Suppressor macrophage treated with lipopolysaccharide for 4 hours (primary cell): ENCODE measurements at regions not wholly inside any gene's neighbourhood (a gene's known extent, or its start where the extent isn't known, plus 50 kb on each side); places are given as distances from the start of the nearest gene placed in this dataset.
"Not testable (repeated sequence)": the region's sequence is repeated elsewhere in the genome, so short reads cannot be mapped to it uniquely, and the experiment has no call there.

ENCODE experiments used
- DNase-seq: peaks from one replicate; pipeline ENCODE4 v3.0.0-alpha.2; 2020

DNA sequence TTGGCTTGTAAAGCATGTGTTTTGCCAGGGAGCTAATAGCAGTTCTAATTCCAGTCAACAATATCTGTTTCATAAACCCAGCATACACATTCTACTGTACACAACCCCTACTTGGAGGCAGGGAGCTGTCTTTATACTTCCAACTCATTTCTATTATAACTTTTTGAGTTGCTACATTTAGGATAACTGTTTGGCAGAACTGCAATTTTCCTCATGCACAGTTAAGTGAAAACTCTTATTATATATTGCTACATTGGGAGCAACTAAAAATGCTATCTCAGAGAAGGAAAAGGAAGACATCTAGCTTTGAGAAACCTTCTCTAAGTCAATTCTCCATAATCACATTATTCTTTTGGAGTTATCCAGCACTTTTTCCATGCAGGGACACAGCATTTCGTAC lies 480.2 kb downstream of the RPS29 start:
- no peak for DNase-seq

DNA sequence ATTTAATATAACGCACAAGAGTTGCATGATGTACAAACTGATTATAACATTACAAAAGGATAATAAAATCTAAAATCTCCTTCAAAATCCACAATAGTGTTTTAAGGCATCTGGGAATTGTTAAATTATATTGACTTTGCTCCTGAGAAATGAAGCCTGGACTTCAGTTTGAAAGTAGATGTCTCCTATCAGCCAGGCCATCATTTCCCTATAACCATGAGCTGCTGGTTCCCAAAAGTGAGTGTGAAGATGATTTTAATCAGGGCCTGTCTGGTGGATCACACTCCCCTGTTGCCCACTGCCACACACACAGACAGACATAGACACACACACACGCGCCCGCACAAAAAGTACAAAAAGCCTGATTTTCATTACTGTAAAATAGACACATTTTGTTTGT lies 480.7 kb downstream of the RPS29 start:
- DNase-seq: no peak

DNA sequence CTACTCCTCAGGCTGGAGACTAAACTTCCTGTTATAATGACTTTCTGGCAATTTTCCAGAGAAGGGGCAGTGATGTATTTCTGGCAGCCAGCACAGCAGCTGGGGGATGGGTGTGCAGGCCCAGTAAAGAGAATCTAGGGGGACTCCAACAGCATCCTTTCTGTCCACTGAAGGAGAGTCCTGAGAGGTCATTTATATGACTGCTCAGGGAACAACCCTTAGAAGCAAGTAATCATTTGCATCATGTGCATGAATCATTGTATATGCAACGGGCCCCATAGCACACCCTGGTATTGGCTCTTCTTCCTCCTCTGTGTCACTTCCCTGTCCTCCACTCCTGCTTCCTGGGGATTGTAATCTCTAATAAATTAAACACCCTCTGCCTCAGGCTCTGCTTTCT lies 493.8 kb downstream of the RPS29 start:
- no peak for DNase-seq

DNA sequence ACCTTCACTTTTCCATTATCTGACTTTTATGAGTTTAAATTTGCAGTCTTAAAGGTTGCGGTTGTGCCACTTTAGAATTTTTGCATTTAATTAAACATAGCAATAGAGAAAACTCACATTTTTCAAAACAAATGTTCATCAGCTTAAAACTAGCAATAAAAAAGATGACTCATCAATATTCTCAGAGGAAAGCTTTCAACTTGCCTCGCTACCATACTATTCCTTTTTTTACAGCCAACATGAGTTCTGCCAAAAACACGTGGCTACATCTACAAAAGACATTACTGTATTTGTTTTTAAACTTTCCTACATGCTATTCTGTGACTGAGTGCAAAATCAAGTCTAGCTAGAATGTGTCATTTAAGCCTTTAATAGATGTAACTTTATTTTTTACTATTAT lies 497.1 kb downstream of the RPS29 start:
- DNase-seq: no peak

DNA sequence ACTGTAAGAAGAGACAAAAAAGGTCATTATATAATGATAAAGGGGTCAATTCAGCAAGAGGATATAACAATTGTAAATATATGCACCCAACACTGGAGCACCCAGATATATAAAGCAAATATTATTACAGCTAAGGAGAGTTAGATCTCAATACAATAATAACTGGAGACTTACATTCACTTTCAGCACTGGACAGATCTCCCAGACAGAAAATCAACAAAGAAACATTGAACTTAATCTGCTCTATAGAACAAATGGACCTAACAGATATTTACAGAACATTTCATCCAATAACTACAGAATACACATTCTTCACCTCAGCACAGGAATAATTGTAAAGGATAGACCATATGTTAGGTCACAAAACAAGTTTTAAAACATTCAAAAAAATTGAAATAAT lies 512.9 kb downstream of the RPS29 start:
- DNase-seq: not testable (repeated sequence)

DNA sequence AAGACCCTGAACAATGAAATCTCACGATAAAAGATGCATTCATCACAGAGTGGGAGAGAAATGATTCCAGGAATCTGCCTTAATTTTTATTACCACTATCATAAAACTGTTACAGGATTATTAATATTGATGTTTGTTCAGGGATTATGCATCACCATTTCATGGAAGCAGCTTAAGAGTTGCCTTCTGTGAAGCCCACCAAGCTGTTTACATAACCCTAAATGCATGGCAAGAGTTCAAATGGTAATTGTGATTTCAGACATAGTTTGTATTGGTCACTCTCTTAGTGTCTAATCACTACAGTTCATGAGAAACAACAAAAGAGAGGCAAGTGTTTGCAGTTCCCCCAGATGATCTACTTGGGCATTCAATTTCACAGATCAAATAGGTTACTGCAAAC lies 527.7 kb downstream of the RPS29 start:
- DNase-seq: no peak

DNA sequence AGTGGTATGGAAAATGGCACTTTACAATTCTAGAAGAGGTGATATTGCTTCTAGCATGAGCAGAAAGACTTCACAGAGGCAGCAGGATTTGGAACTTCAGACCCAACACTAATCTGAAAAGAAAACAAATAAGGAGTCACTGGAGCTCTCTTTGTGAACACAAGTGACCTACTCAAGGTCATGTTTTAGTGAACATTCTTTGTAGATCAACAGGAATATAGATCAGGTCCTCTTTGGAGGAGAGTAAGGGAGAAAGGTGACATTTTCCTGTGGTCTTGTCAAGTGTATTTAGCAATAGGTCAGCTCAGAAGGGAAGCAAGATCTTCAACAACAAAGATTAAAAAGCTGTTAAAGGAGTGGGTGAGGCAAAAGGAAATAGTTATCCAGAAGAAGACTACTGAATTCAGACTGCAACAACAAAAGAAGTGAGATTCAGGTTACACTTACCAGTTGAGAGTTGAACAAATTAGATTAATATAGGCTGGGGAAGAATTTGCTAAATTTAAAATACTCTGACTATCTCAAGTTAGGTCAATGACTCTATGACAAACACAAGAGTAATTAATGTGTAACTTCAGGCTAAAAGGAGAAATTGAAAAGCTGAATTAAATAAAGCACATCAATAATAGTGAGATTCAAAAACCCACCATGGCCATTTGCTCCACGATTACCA lies 528.2 kb downstream of the RPS29 start:
- no peak for DNase-seq

DNA sequence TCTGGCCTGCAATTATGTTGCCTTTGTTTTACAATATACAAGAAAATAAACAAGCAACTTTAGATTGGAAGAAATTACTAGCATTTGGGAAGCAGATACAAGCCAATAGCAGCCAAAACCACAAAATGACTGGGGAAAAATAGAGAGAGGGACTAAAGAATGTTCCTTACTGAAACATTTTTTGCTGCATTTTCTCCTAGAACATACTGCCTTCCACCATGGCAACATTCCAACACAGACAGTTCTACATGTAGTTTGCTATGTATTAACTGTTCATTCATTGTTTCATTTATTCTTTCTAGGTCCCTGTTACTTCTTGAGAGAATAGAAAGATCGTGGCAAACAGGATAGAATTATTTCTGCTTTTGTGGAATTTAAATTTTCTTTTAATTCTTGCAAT lies 530.2 kb downstream of the RPS29 start:
- DNase-seq: no peak

DNA sequence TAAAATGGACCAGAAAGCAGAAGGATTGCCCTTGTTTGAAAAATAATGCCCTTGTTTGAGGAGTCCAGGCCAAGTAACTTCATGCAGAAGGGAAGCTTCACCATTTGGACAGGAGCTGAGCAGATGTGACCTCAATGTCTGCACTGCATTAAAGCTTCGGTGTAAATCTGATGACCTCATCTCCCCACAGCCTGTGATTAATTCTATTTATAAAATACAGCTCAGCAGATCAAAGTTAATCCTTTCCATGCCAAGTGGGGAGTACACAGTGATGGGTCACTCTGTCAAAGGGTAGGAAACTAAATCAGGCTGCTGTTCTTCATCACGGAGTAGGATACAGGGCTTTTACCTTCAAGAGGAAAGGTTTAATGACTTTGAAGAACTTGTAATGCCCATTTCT lies 533.7 kb downstream of the RPS29 start:
- no peak for DNase-seq

DNA sequence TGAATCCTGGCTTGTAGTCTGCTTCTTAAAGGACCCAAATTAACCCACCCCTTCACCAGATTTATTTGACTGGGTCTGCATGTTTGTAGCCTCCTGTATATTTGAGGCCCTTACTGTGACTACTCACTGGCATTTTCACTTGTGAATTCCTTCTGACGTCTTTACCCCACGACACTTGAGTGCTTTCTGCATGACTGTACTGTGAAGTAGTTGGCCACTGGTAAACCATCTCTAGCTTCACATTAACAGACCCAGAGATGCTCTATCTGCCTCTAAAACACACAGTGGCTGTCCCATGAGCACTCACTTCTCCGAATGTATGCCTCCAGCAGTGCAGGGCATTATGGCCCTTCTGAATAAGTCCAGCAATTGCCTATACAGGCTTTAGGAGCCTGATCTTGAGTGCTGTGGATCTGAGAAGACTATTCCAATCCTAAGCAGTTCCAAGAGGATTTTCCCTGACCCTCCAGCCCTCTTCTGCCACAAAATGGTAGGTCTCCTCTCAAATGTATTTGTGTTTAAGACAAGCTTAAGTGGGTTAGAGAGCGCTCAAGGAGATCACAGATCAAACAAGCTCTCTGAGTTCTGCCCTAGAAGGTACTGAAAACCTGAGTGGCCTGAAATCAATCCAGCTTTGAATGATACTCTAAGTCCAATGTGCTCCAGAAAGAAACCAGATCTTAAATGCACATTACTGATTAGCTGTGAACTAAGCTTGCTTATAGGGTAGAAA lies 534.7 kb downstream of the RPS29 start:
- DNase-seq: no peak

DNA sequence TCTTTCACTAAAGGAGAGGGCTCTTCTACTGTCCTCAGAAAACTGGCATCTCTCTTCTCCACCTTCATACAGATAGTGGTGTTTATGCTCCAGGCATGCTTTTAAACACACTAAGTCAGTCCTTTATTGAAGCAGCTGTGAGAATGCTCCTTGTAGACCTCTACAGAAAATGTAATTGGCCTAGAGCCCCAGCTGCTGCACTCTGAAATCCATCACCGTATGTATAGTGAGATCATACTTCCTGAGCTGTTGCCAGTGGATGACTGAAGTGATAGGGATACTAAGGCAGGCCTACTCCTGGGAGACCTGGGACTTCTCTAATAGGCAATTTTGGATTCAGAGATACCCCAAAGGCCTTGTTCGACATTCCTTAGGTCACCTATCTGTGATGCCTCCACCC lies 535.4 kb downstream of the RPS29 start:
- DNase-seq: no peak

DNA sequence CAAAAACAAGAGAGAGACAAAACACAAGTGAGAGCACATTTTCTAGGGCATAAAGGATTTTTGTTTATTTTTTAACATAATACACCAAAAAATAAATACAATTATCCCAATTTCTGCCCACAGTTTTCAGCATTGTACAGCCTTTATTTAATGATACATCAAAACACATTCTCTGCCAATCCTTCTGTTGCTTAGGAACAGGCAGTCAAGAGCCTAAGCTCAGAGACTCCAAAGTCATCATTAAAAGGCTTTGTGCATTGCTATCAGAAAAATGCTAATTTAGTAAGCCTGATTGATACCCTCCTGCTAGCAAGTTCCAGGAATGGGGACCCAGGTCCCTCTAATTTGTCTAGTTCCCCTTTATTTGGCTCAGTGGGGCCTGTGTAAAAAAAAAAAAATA lies 536.5 kb downstream of the RPS29 start:
- DNase-seq: no peak

DNA sequence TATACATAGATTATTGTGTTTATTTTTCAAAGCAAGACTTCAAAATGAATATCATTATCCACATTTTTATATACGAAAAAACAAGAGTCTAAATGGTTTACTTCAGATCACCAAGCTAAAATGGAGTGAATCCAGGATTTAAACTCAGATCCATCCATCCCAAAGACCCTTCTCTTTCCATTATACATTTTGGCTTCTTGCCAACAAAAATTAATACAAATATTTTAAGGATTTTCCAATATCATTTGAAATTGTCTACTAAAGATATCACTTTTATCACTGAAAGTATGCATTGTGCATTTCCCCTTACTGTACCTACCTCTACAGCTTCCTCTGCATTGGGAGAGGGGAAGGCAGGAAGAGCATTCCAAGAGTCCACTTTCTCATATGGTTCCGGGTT lies 541.2 kb downstream of the RPS29 start:
- DNase-seq: no peak

DNA sequence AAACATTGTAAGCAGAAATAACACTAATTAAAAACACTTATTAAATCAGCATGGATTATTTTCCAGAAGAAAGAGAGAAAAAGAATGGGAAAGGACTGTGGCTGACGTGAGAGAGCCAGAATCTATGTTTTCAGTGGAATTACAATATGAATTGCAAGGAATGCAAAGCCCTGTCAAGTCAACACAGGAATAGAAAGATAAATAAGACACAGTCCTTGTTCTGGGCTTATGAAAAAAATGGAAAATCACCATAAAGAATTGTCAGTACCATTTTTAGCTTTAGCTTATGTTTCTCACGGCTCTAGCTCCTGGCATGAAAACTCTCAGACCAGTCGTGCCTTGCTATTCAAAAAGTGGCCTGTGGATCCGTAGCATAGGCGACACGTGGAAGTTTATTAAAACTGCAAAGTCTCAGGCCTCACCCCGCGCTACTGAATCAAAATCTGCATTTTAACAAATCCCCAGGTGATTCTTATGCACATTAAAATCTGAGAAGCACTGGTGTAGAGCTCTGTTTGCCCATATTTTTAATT lies 549.1 kb downstream of the RPS29 start:
- no peak for DNase-seq

DNA sequence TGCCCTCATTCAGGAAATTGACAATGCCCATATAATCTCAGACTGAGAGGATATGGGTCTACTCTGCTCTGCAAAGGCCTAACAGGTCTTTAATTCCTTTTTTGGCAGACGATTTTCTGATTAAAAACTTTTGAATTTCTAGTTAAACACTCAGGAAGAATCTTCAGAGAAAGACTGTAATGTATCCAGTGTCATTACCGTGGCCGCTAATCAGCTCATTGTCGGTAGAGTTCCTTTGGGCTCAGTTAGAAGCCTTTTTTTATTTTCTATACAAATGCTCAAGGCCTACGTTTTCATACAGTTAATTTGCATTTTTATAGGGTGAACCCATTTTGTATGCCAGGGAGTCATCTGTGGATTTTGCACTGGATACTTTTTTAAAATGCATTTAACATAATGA lies 549.9 kb downstream of the RPS29 start:
- no peak for DNase-seq

DNA sequence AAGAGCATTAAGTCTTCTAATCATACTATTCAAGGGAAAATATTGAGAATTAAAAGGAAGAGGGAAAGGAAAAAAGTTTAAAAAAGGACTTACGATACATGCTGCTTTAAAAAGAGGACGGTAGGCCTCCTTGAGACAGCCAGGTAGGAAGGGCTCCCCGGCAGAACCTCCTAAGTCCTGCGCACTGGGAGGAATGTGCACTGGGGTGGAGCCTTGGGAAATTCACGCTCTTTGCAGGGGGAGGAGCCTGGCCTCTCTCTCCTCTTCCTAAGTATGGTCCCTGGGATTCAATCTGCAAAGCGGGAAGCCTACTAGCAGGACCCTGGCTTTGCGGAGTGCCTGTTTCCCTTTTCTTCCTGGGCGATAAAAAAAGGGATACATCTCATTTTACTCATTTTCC lies 553.0 kb downstream of the RPS29 start:
- no peak for DNase-seq

DNA sequence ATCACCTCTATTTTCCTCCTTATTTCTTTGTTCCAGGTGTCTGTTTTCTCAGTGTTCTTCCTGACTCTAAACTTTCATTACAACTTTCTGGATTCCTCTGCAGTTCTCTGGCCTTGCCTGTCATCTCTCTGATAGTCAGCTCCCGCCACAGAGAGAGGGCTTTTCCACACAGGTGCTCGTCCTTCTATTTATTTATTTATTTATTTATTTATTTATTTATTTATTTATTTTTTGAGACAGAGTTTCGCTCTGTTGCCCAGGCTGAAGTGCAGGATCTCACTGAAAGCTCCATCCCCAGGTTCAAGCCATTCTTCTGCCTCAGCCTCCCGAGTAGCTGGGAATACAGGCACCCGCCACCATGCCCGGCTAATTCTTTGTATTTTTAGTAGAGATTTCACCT lies 554.5 kb downstream of the RPS29 start:
- not testable (repeated sequence) for DNase-seq

DNA sequence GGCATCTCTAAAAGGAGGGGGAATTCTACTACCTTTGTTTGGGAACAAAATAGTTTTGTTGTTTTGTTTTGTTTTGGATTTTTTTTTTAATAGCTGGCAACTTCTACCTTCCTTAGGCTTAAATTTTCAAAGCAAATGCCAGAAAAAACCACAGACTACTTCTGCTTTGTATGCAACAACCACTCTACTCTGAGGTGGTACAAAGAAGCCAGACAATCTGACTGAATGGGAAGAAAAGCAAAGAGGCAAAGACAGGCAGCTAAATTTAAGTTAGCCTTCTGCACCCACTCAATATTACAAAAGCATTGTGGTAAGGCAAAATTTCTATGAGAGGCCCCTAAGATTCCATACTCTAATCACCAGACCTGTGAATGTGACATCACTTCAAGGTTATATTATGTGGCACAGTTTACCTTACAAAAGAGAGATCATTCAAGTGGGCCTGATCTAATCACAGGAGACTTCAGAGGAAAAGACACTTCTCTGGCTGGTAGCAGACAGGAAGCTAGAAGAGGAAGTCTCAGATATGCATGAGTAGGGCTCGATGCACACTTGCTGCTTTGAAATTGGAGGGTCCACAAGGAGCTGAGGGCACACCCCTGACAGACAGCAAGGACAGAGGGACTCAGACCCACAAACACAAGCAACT lies 566.6 kb downstream of the RPS29 start:
- no peak for DNase-seq

DNA sequence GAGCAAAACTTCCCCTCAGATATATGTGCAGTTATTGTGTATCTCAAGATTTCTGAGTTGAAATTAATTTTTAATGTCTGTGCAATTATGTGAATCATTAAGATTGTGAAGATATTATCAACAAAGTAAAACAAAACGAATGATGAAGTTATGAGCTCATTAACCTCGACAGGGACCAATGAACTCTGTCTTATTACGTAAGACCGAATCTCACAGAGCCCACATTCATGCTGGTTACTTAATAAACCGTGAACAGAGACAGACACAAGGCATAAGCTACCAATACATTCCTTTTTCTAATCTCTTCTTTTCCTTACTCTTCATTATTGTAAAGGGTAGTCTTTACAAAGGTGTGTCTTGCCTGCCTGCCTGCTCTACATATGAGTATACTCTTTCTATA lies 568.7 kb downstream of the RPS29 start:
- DNase-seq: no peak

DNA sequence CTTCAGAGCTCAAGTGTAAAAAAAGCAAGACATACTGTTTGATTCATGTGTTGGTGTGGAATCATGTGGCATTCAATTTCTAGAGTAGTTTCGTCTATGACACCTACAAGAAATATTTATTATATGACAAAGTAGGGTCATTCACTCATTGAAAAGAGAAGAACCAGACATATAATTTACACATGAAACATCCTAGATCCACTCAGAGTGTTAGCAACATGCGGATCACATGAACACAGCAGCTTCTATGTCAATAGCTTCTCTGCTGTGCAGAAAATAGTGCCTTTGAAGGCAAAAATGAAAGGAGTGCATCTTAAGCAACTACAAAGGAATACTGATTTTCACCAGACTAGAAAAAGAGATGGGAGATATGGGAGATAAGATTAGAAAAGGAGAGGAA lies 569.8 kb downstream of the RPS29 start:
- DNase-seq: no peak

DNA sequence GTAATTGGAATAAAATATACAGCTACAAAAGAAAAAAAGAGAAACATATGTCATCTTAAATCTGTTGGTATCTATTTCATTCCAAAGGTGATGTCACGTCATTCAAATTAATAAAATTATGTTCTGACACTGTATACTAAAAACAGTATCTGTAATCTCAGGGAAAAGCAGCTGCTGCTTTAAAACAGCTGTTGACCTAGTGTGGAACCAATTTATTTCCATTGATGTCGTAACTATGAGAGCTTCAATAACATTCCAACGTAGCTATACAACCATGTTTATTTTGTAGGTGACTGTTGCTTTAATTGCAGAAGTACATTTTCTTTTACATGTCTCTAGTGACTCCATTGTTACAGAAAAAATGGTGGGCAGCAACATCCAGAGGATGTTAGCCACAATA lies 571.7 kb downstream of the RPS29 start:
- no peak for DNase-seq

DNA sequence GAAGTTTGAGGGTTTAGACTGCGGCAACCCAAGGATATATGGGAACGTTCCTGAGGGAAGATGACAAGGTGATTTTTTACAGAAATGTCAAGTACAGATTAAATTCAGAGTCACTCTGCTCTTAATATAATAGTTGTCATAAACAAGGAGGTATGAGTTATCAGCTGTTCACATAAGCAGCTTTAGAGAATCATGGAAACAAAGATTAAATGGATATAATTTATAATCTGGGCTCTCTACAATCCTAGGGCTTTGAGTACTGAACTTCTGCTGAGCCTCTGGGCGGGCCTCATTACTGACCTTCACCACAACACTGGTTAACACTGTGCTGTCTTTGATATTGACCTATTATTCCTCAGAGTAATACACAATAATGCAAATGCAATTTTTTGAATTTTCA lies 577.8 kb downstream of the RPS29 start:
- no peak for DNase-seq

DNA sequence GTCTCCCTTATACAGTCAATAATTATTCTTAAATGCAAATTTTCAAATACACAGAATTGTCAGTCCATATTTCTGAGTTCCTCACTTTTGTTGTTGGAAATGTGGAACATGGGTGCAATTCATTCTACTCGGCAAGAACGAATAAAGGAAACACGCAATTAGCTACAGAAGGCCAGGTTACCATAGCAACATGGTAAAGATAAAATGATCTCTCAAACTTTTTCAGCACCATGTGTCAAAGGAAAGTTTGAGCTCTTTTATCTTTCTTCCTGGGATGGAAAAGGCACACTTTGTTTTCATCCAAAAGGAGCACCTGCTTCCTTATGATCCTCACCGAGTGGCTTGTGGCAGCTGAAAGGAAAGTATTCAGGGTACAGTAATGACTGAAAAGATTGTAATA lies 595.0 kb downstream of the RPS29 start:
- DNase-seq: no peak

DNA sequence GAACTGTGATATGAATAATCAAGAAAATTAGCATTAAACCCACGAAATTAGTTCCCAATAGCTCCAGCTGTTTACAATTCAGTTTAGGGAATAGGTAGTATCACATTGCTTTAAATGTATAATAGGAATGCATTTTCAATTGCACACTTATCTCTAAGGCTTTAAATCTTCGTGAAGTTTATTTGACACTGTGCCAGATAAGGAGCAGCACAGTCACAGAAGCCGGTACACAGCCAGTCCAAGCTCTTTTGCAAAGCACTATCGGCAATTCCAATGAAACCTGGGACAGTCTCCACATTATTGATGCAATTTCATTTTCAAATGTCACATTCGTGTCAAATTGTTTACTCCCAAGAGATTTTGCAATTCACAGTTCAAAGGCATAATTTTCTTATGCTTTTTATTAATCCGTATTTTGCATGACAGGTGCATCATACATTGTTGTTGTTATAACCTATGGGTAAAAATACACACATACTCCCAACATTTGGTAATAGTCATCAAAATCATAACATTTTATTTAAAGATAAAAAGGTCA lies 602.8 kb downstream of the RPS29 start:
- no peak for DNase-seq
